Kidney glomerular epithelial cell (primary cell): ENCODE measurements at regions not wholly inside any gene's neighbourhood (a gene's known extent, or its start where the extent isn't known, plus 50 kb on each side); places are given as distances from the start of the nearest gene placed in this dataset.

Experiments used
- DNase-seq: peaks from one replicate; lab custom pipeline; 2025; lab: John Stamatoyannopoulos, UW

GRCh38 chr3:127089486-127090145 lies 103.3 kb upstream of the PRR23E start:
- no peak for DNase-seq

DNA sequence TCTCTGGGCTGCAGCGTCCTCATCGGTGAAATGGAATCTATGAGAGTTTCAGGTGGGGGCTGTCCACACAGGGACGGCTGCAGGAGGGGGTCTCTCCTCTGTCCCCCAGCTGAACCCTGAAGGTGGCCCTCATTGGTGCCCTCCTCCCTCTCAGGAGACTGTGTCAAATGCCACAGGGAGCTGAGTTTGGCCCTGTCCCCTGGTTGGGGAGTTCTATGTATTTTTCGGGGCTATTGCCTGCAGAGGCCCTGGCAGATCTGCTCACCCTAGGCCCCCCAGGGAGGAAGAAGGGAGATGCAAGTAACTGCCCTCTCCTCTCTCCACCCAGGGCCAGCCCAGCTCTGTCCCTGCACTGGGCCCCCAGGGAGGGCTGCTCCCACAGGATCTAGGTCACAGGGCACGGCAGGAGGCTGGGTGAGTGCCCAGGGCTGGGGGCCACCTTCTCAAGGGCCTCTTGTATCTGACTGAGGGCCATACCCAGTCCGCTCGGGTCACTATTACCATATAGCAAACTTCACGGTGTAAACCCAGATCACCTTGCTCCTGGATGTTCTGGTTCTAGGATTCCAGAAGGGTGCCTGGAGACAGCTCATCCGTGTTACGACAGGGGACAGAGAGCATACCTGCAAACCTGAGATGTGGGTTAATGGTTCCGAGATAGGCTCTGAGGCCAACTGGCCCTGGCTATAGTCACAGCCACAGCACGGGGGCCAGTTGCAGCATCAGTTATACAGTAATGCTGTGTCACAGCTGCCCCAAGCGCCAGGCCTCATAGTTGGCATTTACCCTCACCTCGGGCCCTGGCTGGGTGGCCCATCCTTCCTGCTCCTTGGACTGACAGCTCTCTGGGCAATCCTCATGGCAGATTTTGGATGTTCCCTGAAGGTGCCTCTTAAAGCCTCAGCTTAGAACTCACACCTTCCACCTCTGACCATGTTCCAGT lies 102.4 kb upstream of the PRR23E start:
- DNase-seq, result no peak

DNA sequence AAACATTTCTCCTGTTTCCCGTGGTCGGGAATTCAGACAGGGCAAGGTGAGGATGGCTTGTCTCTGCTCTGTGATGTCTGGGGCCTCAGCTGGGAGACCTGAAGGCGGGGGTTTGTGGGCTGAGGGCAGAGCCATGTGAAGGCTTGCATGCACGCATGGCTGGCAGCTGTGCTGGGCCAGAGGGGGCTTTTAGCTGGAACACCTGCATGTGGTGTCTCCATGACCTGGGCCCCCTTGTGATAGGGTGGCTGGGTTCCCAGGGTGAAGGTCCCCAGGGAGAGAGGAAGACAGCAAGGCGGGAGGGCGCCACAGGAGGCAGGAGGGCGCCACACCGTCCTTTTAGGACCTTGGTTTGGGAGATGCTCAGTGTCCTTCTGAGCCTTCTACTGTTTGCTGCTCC lies 101.6 kb upstream of the PRR23E start:
- DNase-seq, result no peak

- DNase-seq, result no peak
Observed at GRCh38 chr3:127092368-127092767, 100.6 kb upstream of the PRR23E start.

DNA sequence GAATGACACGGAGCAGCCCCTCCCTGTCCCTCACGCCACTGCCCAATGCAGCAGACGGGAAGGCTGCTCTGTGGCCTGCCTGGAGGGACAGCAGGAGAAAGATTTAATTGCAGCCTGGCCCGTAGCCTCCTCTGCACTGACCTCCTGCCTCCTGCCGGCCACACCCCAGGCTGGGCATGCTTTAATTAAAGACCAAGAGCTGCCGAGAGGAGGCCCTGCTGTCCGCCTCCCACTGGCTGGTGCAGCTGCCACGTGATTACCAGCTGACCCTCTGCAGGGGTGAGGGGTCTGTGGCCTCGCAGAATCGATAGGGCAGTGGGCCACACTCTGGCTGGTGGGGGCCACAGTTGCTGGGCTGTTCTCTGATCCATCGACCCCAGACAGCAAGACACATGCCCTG lies 100.2 kb upstream of the PRR23E start:
- no peak for DNase-seq

DNA sequence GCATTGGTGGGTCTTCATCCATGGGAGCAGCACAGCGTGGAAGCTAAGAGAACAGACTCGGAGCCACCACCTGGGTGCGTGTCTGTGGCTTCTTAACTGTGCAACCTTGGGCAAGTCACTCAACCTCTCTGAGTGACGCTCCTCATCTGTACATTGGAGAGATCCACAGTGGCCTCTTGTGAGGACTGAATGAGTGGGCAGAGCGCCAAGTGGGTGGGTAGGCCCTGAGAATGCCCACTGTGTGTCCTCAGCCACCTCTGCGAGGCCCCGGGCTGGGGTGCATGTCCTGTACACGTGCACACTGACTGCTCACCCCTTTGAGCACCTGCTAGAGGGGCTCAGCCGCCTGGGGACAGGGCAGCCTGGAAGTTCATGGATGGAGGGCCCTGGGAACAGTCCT lies 99.6 kb upstream of the PRR23E start:
- no peak for DNase-seq

DNA sequence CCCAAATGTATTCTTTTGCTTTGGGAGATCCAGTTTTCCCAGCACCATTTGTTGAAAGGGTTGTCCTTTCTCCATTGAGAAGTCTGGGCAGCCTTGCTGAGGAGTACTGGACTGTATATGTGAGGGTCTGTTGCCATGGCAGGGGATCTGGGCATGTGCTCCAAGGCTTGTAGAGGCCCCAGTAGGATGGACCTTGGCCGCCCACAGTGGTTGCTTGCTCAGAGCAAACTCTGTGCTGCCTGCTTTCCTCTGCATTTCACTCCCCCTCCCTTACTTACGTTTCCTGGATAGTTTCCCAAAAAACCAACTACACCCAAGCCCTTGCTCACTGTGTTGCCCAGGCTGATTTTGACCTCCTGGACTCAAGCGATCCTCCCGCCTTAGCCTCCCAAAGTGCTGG lies 97.2 kb upstream of the PRR23E start:
- no peak for DNase-seq

DNA sequence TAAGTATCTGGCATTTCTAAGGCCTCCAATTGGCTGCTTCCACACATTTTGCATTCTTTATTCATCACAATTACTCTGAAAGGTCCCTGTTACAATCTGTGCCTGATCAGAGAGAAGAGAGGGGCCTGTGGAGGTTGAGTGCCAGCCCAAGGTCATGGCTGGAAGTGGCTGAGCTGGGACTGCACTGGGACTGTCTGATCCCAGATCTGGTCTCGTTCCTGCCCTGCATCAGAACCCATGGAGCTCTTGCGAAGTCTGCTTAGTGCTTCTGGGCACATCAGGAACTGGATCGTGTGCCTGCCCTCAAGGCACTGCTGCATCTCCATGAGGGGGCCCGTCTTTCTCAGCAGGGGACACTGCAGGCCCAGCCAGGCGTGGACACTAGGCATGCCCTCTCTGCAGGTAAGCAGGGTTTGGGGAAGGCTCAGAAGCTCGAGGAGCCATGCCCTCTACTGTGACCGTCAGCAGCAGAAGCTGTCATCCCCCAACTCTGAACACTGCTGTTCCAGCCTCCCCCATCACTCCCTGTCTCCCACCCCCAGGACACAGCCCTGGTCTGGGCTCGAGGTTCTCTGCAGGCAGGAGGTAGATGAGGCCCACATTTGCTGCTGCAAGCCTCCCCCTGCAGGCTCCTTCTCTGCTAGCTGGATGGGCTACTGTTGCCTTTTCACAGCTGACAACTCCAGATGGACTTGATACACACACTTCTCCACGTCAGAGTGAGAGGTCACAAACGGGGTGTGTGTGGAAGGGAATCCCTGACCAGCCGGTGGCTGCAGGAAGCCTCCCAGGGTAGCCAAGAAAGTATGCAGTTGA lies 96.5 kb upstream of the PRR23E start:
- no peak for DNase-seq

- DNase-seq, result no peak
Observed at GRCh38 chr3:127097072-127097405, 95.9 kb upstream of the PRR23E start.

DNA sequence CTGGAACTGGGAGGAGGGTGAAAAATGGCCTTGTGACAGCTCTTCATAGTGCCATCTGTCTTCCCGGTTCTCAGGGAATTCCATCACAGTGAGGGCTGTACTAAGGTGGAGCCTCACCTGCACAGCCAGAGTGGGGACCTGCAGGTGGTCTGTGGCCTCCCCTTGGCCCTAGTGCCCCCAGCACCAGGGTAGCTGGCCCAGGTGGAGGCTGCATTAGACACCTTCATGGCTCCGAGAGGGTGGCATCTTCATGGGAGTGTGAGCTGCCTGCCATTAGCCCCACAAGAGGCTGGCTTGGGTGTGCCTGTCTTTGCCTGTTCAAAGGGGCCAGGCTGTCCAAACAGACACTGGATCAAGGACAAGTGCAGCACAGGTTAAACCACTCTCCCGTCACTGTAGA lies 95.5 kb upstream of the PRR23E start:
- DNase-seq, result no peak

DNA sequence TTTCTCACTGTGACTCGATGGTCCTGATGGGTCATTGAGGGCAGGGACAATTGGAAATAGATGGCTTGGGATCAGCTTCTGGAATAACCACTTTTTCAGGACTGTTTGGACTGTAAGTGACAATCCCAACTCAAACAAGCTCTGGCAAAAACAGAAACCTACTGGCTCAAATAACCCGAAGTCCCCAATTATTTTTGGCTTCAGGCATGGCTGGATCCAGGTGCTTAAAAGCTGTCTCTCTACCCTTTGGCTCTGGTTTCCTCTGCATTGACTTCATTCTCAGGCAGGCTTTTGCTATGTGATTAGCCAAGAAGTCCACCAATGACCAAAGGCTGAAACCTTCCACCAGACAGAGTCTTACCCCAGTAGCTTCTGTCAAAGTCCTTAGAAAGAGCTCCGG lies 92.9 kb upstream of the PRR23E start:
- DNase-seq, result no peak

- DNase-seq, result no peak
Observed at GRCh38 chr3:127100459-127101410, 92.2 kb upstream of the PRR23E start.

GRCh38 chr3:127101411-127102187 lies 91.3 kb upstream of the PRR23E start:
- no peak for DNase-seq

DNA sequence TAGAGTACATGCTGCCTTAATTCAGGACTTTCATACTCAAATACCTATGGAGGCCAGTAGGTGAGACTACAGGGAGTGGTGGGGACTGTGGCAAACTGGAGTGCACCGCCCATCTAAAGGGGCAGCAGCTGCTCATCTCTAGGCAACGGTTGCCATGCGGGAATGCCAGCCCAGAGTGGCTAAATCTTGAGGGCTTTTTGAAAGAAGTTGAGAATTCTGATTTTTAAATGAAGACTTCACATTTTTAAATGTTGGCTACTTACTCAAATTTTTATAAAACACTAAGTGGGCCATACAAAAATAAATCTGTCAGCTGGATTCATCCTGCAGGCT lies 90.8 kb upstream of the PRR23E start:
- DNase-seq, result no peak

GRCh38 chr3:127102587-127102986 lies 90.3 kb upstream of the PRR23E start:
- no peak for DNase-seq

GRCh38 chr3:127103080-127103479 lies 89.9 kb upstream of the PRR23E start:
- no peak for DNase-seq

DNA sequence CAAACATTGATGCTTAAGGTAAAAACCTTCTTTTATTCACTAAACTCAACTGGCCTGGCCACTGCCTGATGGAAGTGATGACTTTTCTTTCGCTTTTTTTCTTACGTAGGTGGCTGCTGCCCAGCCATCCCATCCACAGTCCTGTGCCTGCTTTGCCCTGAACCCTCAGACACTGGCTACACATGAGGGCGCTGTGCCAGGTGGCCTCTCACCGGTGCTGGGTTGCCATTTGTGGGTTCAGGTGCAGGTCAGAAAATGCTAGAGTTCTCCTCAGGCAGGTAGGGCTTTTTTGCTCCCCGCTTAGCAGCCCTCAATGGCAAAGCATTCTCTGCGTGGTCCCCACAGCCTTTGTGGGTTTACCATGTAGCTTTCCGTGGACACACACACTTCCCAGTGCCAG lies 88.3 kb upstream of the PRR23E start:
- DNase-seq, result no peak

DNA sequence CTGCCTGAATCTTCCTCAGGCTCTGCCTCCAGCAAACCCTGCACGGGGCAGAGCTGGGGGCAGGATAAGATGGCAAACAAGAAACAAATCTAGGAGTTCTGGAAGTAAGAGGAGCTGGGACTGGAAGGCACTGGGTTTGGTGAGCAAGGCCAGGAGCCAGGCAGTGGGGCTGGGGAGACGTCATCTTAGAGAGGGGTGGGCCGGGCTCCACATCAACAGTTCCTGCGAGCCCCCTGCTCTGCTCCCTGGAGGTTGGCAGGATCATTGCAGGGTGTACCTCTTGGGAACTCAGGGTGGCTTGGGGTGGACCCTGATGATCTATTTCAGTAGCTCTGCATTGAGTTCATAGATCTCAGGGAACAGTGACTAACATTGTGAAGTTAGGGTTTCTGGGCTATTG lies 87.3 kb upstream of the PRR23E start:
- DNase-seq, result no peak

DNA sequence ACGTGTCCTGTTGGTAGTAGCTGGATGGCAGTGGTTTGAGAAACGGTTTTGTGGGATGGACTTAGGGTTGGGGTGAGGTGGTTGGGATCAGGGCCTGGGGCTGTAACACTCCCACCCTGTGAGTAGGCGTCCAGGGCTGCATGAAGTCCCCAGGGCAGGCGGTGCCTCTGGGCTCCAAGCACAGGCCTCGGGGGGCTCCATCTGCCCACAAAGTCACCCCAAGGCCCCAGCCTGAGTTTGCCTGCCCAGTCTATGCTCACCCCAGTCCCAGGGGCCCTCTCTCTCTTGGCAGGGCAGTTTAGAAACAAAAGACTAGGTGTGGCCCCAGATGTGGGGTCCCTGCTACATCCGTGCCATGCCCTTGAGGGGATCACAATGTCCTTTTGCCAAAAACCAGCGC lies 86.9 kb upstream of the PRR23E start:
- no peak for DNase-seq

GRCh38 chr3:127106456-127106855 lies 86.5 kb upstream of the PRR23E start:
- DNase-seq, result no peak

- no peak for DNase-seq
Observed at GRCh38 chr3:127107002-127107401, 85.9 kb upstream of the PRR23E start.
